Spleen (tissue), 11 donors: ENCODE measurements at regions not wholly inside any gene's neighbourhood (a gene's known extent, or its start where the extent isn't known, plus 50 kb on each side); places are given as distances from the start of the nearest gene placed in this dataset.

ENCODE experiments used
- DNase-seq: peaks from one replicate; pipeline ENCODE4 v3.0.0-alpha.2; 2020
- H3K27ac ChIP-seq, 8 donors: fragments of 200-600 bp; sonication (generic) in 7 of 8; 1 replicate in 4 of 8; 2 replicates in 4 of 8; pipeline versions ENCODE4 v1.5.0 to v1.8.0; 2016 to 2021; ENCODE audit warnings: inconsistent platforms in 4 of 8, mild to moderate bottlenecking in 4 of 8, moderate library complexity in 1 of 8
- H3K27me3 ChIP-seq, 7 donors: fragments of 200-600 bp; sonication (generic) in 6 of 7; replicated peaks in 1 of 7; 1 replicate in 4 of 7; 2 replicates in 3 of 7; pipeline versions ENCODE4 v1.5.0 to v1.8.0; 2016 to 2021; ENCODE audit warnings: inconsistent platforms in 3 of 7, mild to moderate bottlenecking in 1 of 7
- H3K36me3 ChIP-seq, 6 donors: fragments of 200-600 bp; sonication (generic) in 5 of 6; 1 replicate in 4 of 6; 2 replicates in 2 of 6; pipeline versions ENCODE4 v1.5.0 to v1.8.0; 2016 to 2021; ENCODE audit warnings: inconsistent platforms in 2 of 6
- H3K4me1 ChIP-seq, 6 donors: fragments of 200-600 bp; sonication (generic) in 5 of 6; 1 replicate in 3 of 6; 2 replicates in 3 of 6; pipeline versions ENCODE4 v1.5.0 to v1.8.0; 2016 to 2021; ENCODE audit warnings: inconsistent platforms in 3 of 6
- H3K4me3 ChIP-seq, 8 donors: fragments of 200-600 bp; sonication (generic) in 7 of 8; 1 replicate in 4 of 8; 2 replicates in 4 of 8; pipeline versions ENCODE4 v1.5.0 to v1.8.0; 2016 to 2021; ENCODE audit warnings: inconsistent platforms in 4 of 8, mild to moderate bottlenecking in 4 of 8, moderate library complexity in 2 of 8
- H3K9me3 ChIP-seq, 8 donors: fragments of 200-600 bp; sonication (generic) in 7 of 8; 1 replicate in 4 of 8; 2 replicates in 4 of 8; pipeline versions ENCODE4 v1.5.0 to v1.8.0; 2016 to 2021; ENCODE audit warnings: inconsistent platforms in 4 of 8
- CTCF ChIP-seq, 11 experiments: fragments of 200-600 bp in 7 of 11; fragments of 450-650 bp in 4 of 11; sonication (generic) in 4 of 11; IDR thresholded peaks in 8 of 11; conservative IDR thresholded peaks in 3 of 11; 1 replicate in 7 of 11; 2 replicates in 4 of 11; pipeline versions ENCODE4 v1.4.0 to v1.8.0; 2016 to 2021; ENCODE audit warnings: antibody characterized with exemption in 11 of 11, inconsistent platforms in 4 of 11, mild to moderate bottlenecking in 1 of 11
- POLR2A ChIP-seq, 3 donors: fragments of 450-650 bp; IDR thresholded peaks; one replicate each; pipeline ENCODE4 v1.5.1; 2017; ENCODE audit warnings: antibody characterized with exemption in 3 of 3, mild to moderate bottlenecking in 1 of 3
- POLR2AphosphoS5 ChIP-seq, 3 donors: sonication (generic); formaldehyde crosslinking; IDR thresholded peaks; one replicate each; pipeline ENCODE4 v1.5.1; 2017; ENCODE audit warnings: antibody characterized with exemption in 3 of 3
- WGBS, 5 donors: extraction: QIAGEN DNeasy Blood & Tissue Kit in 3 of 5; methylation state at CpG; one replicate each; pipeline versions ENCODE4 v1.1.5 to v1.1.7; 2013 to 2018; 5-methylcytosine and 5-hydroxymethylcytosine counted together
- intact Hi-C: fragments of 100-400 bp; cut with DNase I; formaldehyde crosslinking; loops from one replicate; pipeline ENCODE4 v1.15.0; 2023; ENCODE audit warnings: low total_unique reads
- donor health status: healthy with polysubstance abuse.
- donor health status: DM: no; HTN: no; CAD: no; lungs with moderate emphysema.
- donor health status: DM: no; HTN: no; CAD: no.
- donor health status: Bipolar disorder and iron deficiency.
- donor health status: healthy.
- donor health status: DM: no; HTN: no; CAD: no.
- donor health status: DM: yes; HTN: yes; CAD: no.

- H3K27me3 ChIP-seq: peaks cover 0 to 23% (median 0%) of the 10 kb centered on the region in 7 donors
- no peak for DNase-seq
- intact Hi-C loops: no loop called here
- TF ChIP-seq CTCF (IDR thresholded peaks at IDR 0.05 in 8 of 11, conservative IDR thresholded peaks at IDR 0.05 in 3 of 11): peak in 5 of 11 experiments; percentile 6 to 31 (median 24)
- no peak for TF ChIP-seq POLR2AphosphoS5 (IDR thresholded peaks at IDR 0.05)
- TF ChIP-seq POLR2A (IDR thresholded peaks at IDR 0.05): no peak
- no peak overlapping the region for H3K27ac ChIP-seq
- H3K36me3 ChIP-seq: no peaks in the 10 kb centered on the region
- no peaks in the 10 kb centered on the region for H3K9me3 ChIP-seq
- no peak overlapping the region for H3K4me3 ChIP-seq
- H3K4me1 ChIP-seq: no peaks in the 10 kb centered on the region
These were observed 76.0 kb downstream of the CHD9NB start for GRCh38 chr16:52976539-52977167.

GRCh38 chr16:52967744-52968143 lies 85.0 kb downstream of the CHD9NB start:
- Histone ChIP-seq H3K9me3 (no peaks in the 10 kb centered on the region), H3K4me3 (no peak overlapping the region), H3K36me3 (no peaks in the 10 kb centered on the region), H3K27ac (no peak overlapping the region), H3K4me1 (no peaks in the 10 kb centered on the region), H3K27me3 (peaks cover 0 to 7% (median 0%) of the 10 kb centered on the region in 7 donors)
- no peak for DNase-seq
- no peak for TF ChIP-seq CTCF (IDR thresholded peaks at IDR 0.05 in 8 of 11, conservative IDR thresholded peaks at IDR 0.05 in 3 of 11)
- intact Hi-C loops: no loop called here

- H3K27me3 ChIP-seq: peaks cover 0 to 7% (median 0%) of the 10 kb centered on the region in 7 donors
- TF ChIP-seq POLR2A (IDR thresholded peaks at IDR 0.05) (no peak), POLR2AphosphoS5 (IDR thresholded peaks at IDR 0.05) (no peak), CTCF (IDR thresholded peaks at IDR 0.05 in 8 of 11, conservative IDR thresholded peaks at IDR 0.05 in 3 of 11) (no peak)
- no peaks in the 10 kb centered on the region for H3K9me3 ChIP-seq
- no peak for DNase-seq
- 73 to 88% (median 81%) methylated on average over 2 of the region's 2 CpGs for WGBS, 5 donors
- intact Hi-C loops: no loop called here
- no peak overlapping the region for H3K4me3 ChIP-seq
- H3K36me3 ChIP-seq: no peaks in the 10 kb centered on the region
- H3K4me1 ChIP-seq: no peaks in the 10 kb centered on the region
- H3K27ac ChIP-seq: no peak overlapping the region
These were observed 88.4 kb downstream of the CHD9NB start for GRCh38 chr16:52964290-52964689.

GRCh38 chr16:52963855-52964242 lies 88.8 kb downstream of the CHD9NB start:
- Histone ChIP-seq H3K9me3 (no peaks in the 10 kb centered on the region), H3K4me1 (no peaks in the 10 kb centered on the region), H3K4me3 (no peak overlapping the region), H3K27me3 (peaks cover 0 to 7% (median 0%) of the 10 kb centered on the region in 7 donors), H3K27ac (no peak overlapping the region), H3K36me3 (no peaks in the 10 kb centered on the region)
- intact Hi-C loops: no loop called here
- no peak for TF ChIP-seq CTCF (IDR thresholded peaks at IDR 0.05 in 8 of 11, conservative IDR thresholded peaks at IDR 0.05 in 3 of 11)
- TF ChIP-seq POLR2AphosphoS5 (IDR thresholded peaks at IDR 0.05): no peak
- no peak for TF ChIP-seq POLR2A (IDR thresholded peaks at IDR 0.05)
- 70 to 83% (median 75%) methylated on average over 4 of the region's 4 CpGs for WGBS, 5 donors
- no peak for DNase-seq
